ENCODE measurements at regions not wholly inside any gene's neighbourhood (a gene's known extent, or its start where the extent isn't known, plus 50 kb on each side); places are given as distances from the start of the nearest gene placed in this dataset.

DNA sequence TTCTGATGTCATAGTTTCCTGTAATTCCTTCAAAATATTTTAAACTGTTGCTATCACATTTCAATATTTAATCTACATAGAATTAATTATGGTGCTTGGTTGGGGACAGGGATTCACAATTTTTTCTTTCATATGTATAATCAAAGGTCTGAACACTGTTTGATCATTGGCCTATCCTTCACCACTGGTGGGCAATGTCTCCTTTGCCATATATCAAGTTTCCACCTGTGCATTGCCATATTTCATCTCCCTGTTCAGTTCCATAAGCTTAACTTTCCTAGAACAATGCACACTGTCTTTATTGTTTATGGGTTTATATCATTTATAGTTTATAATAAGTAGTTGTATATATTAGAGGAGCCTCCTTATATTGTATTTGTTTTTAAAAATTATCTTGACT lies 374.9 kb upstream of the PTBP2 start:
- H3F3A ChIP-seq (replicated peaks; ENCODE audit: insufficient read depth): no peaks in the 10 kb centered on the region
- no peaks in the 10 kb centered on the region for H3K4me1 ChIP-seq (ENCODE audit: control insufficient read depth in 1 of 2, insufficient read depth in 2 of 2, low read depth in 1 of 2, low read length in 1 of 2)
- no peak for DNase-seq
- ChIA-PET CTCF (no interaction called here), POLR2A (no interaction called here)
- no peak overlapping the region for H3K27ac ChIP-seq (ENCODE audit: low read depth in 2 of 2, low read length in 1 of 2)
- TF ChIP-seq, protein P1, sequence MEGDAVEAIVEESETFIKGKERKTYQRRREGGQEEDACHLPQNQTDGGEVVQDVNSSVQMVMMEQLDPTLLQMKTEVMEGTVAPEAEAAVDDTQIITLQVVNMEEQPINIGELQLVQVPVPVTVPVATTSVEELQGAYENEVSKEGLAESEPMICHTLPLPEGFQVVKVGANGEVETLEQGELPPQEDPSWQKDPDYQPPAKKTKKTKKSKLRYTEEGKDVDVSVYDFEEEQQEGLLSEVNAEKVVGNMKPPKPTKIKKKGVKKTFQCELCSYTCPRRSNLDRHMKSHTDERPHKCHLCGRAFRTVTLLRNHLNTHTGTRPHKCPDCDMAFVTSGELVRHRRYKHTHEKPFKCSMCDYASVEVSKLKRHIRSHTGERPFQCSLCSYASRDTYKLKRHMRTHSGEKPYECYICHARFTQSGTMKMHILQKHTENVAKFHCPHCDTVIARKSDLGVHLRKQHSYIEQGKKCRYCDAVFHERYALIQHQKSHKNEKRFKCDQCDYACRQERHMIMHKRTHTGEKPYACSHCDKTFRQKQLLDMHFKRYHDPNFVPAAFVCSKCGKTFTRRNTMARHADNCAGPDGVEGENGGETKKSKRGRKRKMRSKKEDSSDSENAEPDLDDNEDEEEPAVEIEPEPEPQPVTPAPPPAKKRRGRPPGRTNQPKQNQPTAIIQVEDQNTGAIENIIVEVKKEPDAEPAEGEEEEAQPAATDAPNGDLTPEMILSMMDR (IDR thresholded peaks at IDR 0.05): peak; percentile 23; the same call in 1 of the 2 replicates
- TF ChIP-seq RAD21 (IDR thresholded peaks at IDR 0.05; ENCODE audit: low read length): peak; percentile 36
- no peak for TF ChIP-seq NRF1 (IDR thresholded peaks at IDR 0.05; ENCODE audit: low read depth, low read length)
- TF ChIP-seq CHD2 (IDR thresholded peaks at IDR 0.05; ENCODE audit: low read length, partially characterized antibody): no peak
- H3K9ac ChIP-seq: no peak overlapping the region
- no peaks in the 10 kb centered on the region for H4K20me1 ChIP-seq (ENCODE audit: insufficient read depth)
- H3K4me2 ChIP-seq: no peak overlapping the region
- no peaks in the 10 kb centered on the region for H3K79me2 ChIP-seq (ENCODE audit: insufficient read depth)
- H3K9me3 ChIP-seq: no peaks in the 10 kb centered on the region
- H3K9me2 ChIP-seq: no peaks in the 10 kb centered on the region
- H3K4me3 ChIP-seq (ENCODE audit: low read depth in 2 of 2, low read length in 1 of 2): no peak overlapping the region
- no peaks in the 10 kb centered on the region for H3K27me3 ChIP-seq (ENCODE audit: insufficient read depth)
- no peaks in the 10 kb centered on the region for H3K36me3 ChIP-seq (replicated peaks in 1 of 2; ENCODE audit: control insufficient read depth in 1 of 2, insufficient read depth in 2 of 2, low read length in 1 of 2)
- H2AFZ ChIP-seq (ENCODE audit: low read depth): no peak overlapping the region

DNA sequence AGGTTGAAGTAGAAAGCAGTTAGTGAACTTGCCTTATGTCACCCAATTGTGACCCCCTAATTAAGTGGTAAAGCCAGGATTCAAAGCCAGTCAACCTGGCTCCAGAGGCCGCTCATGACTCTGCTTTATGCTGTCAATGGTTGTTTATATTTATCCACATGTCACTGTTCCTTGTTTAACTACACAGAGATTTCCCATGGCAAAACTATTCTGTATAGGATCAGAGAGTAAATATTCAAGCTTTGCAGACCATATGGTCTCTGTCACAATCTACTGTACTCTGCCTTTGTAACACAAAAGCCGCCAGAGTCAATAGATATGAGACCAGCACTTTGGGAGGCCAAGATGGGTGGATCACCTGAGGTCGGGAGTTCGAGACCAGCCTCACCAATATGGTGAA lies 371.7 kb upstream of the PTBP2 start:
- Histone ChIP-seq H3K36me3 (replicated peaks in 1 of 2; ENCODE audit: control insufficient read depth in 1 of 2, insufficient read depth in 2 of 2, low read length in 1 of 2) (no peaks in the 10 kb centered on the region), H3K27ac (ENCODE audit: low read depth in 2 of 2, low read length in 1 of 2) (no peak overlapping the region), H3K4me2 (no peak overlapping the region), H2AFZ (ENCODE audit: low read depth) (no peak overlapping the region), H3K79me2 (ENCODE audit: insufficient read depth) (no peaks in the 10 kb centered on the region), H4K20me1 (ENCODE audit: insufficient read depth) (no peaks in the 10 kb centered on the region), H3K4me3 (ENCODE audit: low read depth in 2 of 2, low read length in 1 of 2) (no peak overlapping the region), H3F3A (replicated peaks; ENCODE audit: insufficient read depth) (no peaks in the 10 kb centered on the region), H3K4me1 (ENCODE audit: control insufficient read depth in 1 of 2, insufficient read depth in 2 of 2, low read depth in 1 of 2, low read length in 1 of 2) (no peaks in the 10 kb centered on the region; a peak in 1 of 4 replicates), H3K9ac (no peak overlapping the region), H3K27me3 (ENCODE audit: insufficient read depth) (no peaks in the 10 kb centered on the region), H3K9me3 (no peaks in the 10 kb centered on the region), H3K9me2 (no peaks in the 10 kb centered on the region)
- CTCF ChIA-PET: no interaction called here
- no peak for DNase-seq
- 74% methylated on average over 4 of the region's 4 CpGs for WGBS (ENCODE audit: low lambda C conversion rate)
- TF ChIP-seq RAD21 (IDR thresholded peaks at IDR 0.05; ENCODE audit: low read length): no peak
- TF ChIP-seq, protein P2, sequence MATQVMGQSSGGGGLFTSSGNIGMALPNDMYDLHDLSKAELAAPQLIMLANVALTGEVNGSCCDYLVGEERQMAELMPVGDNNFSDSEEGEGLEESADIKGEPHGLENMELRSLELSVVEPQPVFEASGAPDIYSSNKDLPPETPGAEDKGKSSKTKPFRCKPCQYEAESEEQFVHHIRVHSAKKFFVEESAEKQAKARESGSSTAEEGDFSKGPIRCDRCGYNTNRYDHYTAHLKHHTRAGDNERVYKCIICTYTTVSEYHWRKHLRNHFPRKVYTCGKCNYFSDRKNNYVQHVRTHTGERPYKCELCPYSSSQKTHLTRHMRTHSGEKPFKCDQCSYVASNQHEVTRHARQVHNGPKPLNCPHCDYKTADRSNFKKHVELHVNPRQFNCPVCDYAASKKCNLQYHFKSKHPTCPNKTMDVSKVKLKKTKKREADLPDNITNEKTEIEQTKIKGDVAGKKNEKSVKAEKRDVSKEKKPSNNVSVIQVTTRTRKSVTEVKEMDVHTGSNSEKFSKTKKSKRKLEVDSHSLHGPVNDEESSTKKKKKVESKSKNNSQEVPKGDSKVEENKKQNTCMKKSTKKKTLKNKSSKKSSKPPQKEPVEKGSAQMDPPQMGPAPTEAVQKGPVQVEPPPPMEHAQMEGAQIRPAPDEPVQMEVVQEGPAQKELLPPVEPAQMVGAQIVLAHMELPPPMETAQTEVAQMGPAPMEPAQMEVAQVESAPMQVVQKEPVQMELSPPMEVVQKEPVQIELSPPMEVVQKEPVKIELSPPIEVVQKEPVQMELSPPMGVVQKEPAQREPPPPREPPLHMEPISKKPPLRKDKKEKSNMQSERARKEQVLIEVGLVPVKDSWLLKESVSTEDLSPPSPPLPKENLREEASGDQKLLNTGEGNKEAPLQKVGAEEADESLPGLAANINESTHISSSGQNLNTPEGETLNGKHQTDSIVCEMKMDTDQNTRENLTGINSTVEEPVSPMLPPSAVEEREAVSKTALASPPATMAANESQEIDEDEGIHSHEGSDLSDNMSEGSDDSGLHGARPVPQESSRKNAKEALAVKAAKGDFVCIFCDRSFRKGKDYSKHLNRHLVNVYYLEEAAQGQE (IDR thresholded peaks at IDR 0.05; ENCODE audit: low read depth, low read length): no peak
- no peak for TF ChIP-seq RXRA (IDR thresholded peaks at IDR 0.05; ENCODE audit: borderline replicate concordance, low read depth)
- no peak for TF ChIP-seq RCOR1 (IDR thresholded peaks at IDR 0.05; ENCODE audit: low read length)
- TF ChIP-seq YY1 (IDR thresholded peaks at IDR 0.05; ENCODE audit: low read depth): no peak
- no peak for TF ChIP-seq TEAD4 (IDR thresholded peaks at IDR 0.05; ENCODE audit: borderline replicate concordance, insufficient read depth)
- TF ChIP-seq MXI1 (IDR thresholded peaks at IDR 0.05; ENCODE audit: low read depth, low read length): no peak
- TF ChIP-seq TAF1 (IDR thresholded peaks at IDR 0.05; ENCODE audit: borderline replicate concordance, low read depth, low read length): no peak
- TF ChIP-seq TCF12 (IDR thresholded peaks at IDR 0.05): no peak
- TF ChIP-seq, protein P3, sequence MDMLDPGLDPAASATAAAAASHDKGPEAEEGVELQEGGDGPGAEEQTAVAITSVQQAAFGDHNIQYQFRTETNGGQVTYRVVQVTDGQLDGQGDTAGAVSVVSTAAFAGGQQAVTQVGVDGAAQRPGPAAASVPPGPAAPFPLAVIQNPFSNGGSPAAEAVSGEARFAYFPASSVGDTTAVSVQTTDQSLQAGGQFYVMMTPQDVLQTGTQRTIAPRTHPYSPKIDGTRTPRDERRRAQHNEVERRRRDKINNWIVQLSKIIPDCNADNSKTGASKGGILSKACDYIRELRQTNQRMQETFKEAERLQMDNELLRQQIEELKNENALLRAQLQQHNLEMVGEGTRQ (IDR thresholded peaks at IDR 0.05; ENCODE audit: borderline replicate concordance, low read depth, low read length): no peak
- TF ChIP-seq NFIC (IDR thresholded peaks at IDR 0.05; ENCODE audit: borderline replicate concordance): no peak
- POLR2A ChIA-PET: no interaction called here

All from SK-N-SH (cell line).